Neuron (in vitro differentiated cells): ENCODE measurements at regions not wholly inside any gene's neighbourhood (a gene's known extent, or its start where the extent isn't known, plus 50 kb on each side); places are given as distances from the start of the nearest gene placed in this dataset.

Experiments
- H2AFZ ChIP-seq: one replicate; pipeline ENCODE4 v1.6.1; 2013; ENCODE audit warnings: low read depth, mild to moderate bottlenecking, inconsistent platforms, low read length, moderate library complexity
- H3K27me3 ChIP-seq: one replicate; pipeline ENCODE4 v1.6.1; 2013; ENCODE audit warnings: low read length; ENCODE audit not compliant: insufficient read depth
- H3K36me3 ChIP-seq: one replicate; pipeline ENCODE4 v1.6.1; 2013; ENCODE audit warnings: low read length; ENCODE audit not compliant: insufficient read depth
- H3K4me1 ChIP-seq: one replicate; pipeline ENCODE4 v1.6.1; 2013; ENCODE audit warnings: low read length; ENCODE audit not compliant: insufficient read depth
- H3K4me3 ChIP-seq: 2 replicates; pipeline ENCODE4 v1.5.1; 2013; ENCODE audit warnings: mild to moderate bottlenecking, low read length, moderate library complexity
- H3K9me3 ChIP-seq: one replicate; pipeline ENCODE4 v1.6.1; 2013; ENCODE audit warnings: low read length

DNA sequence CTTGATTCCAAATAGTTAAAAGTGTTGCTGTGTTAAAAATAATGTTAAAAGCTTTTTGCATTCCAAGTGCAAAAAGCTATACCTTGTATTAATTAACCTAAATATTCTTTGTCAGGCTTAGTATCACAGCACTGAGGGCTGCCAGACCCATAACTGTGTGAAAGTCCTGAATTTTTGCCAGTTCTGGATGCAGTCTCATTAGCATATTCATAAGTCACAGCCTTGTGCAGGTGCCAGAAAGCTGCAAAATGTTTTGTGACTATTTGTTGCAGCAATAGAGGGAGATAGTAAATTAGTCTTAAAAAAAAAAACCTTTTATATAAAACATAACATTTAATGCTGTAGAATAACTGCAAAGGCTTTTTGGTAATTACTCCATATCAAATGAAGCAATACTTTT, 56.6 kb downstream of the SLITRK1 start:
- H2AFZ ChIP-seq, result no peak overlapping the region
- no peak overlapping the region for H3K4me3 ChIP-seq
- no peaks in the 10 kb centered on the region for H3K4me1 ChIP-seq
- no peaks in the 10 kb centered on the region for H3K27me3 ChIP-seq
- no peaks in the 10 kb centered on the region for H3K9me3 ChIP-seq
- H3K36me3 ChIP-seq, result no peaks in the 10 kb centered on the region

DNA sequence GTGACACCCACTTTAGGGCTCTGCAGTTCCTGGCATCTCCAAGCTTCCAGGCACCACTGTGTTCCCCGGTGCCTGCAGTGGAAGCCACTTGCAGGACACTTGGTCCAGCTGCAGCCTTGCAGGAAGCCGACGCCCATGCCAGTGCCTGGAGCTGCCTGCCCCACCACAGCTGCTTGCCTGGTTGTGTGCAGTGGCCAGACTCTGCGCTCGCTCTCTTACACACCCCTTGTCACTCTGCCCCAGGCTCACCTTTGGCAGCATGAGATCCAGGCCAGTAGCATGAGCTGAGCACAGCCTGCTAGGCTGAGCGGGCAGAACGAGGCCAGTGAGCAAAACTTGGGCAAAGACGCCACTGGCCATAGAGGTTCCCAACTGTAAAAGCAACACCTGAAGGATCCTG, 57.7 kb downstream of the SLITRK1 start:
- Histone ChIP-seq H2AFZ (no peak overlapping the region), H3K27me3 (no peaks in the 10 kb centered on the region), H3K9me3 (no peaks in the 10 kb centered on the region), H3K4me3 (no peak overlapping the region), H3K36me3 (no peaks in the 10 kb centered on the region), H3K4me1 (no peaks in the 10 kb centered on the region)

DNA sequence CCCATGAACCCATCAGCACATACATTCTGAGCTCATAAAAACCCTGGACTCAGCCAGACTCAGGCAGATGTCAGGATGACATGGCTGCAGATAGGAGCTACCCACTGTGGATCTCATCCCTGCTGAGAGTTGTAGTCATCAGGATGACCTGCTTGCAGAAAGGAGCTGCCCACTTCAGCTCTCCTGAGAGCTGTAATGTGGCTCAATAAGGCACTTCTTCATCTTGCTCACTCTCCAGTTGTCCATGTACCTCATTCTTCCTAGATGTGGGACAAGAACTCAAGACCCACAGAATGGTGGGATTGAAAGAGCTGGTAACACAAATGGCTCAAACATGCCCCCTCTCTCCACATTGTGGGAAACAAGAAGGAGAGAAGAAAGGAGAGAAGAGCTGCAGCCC, 58.2 kb downstream of the SLITRK1 start:
- H3K9me3 ChIP-seq, result no peaks in the 10 kb centered on the region
- no peaks in the 10 kb centered on the region for H3K27me3 ChIP-seq
- H2AFZ ChIP-seq, result no peak overlapping the region
- peaks cover under 1% of the 10 kb centered on the region for H3K4me1 ChIP-seq
- no peak overlapping the region for H3K4me3 ChIP-seq
- H3K36me3 ChIP-seq, result no peaks in the 10 kb centered on the region

DNA sequence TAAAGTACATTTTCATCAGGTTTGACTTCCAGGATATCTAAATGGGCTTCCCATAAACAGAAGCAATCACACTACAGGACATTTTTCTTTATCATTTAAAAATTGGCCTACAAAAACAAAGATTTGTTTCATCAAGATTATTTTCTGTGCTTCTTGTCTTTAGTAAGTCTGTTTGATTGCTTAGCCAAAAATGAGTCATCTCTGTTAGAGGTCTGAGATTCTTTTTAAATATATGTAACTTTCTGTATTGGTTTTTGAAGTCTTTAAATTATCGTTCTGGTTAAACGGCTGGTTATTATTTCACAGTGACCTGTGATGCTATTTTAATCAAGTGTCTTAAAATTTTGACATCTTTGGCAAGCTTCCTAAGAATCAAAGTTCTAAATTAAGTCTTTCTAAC, 62.7 kb downstream of the SLITRK1 start:
- no peak overlapping the region for H2AFZ ChIP-seq
- no peaks in the 10 kb centered on the region for H3K36me3 ChIP-seq
- H3K27me3 ChIP-seq, result no peaks in the 10 kb centered on the region
- H3K4me1 ChIP-seq, result peaks cover 4% of the 10 kb centered on the region
- H3K9me3 ChIP-seq, result no peaks in the 10 kb centered on the region
- no peak overlapping the region for H3K4me3 ChIP-seq

DNA sequence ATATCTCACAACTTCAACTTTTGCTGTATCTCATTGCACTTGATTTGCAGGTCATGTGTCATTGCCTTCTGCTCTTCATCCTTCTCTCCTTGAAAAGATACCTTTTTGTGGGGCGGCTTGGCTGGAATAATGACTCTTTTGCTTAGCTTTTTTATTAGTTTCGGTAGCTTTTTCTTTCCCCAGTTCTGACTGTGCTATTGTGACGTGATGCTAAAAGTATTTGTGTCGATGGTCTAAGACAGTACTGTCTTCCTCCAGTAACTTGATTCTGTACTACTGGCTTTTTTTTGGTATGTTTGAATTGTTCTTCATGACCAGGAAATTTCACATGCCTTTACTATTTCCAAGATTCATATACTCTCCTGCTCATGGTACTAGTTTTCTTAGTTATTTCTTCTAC, 63.1 kb downstream of the SLITRK1 start:
- Histone ChIP-seq H3K27me3 (no peaks in the 10 kb centered on the region), H3K4me3 (no peak overlapping the region), H3K4me1 (peaks cover 4% of the 10 kb centered on the region), H3K36me3 (no peaks in the 10 kb centered on the region), H2AFZ (no peak overlapping the region), H3K9me3 (no peaks in the 10 kb centered on the region)

DNA sequence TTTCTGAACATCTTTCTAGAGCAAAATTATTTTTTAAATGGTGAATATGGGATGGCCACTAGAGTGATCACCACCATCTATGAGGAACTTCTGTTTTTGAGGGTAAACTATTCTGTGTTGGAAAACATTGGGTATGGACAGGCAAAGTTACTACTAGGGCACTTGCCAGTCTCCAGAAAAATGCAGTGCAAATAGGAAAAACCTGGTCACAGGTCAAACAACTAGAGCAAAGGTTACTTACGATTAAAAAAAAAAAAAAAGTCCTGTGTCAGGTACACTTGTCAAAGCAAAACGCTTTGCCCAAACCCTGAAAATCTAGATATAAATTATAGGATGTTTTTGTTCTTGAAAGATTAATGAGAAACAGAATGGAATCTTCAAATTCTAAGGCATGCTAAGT, 66.2 kb downstream of the SLITRK1 start:
- peaks cover 4% of the 10 kb centered on the region for H3K4me1 ChIP-seq
- H3K27me3 ChIP-seq, result no peaks in the 10 kb centered on the region
- no peak overlapping the region for H2AFZ ChIP-seq
- H3K9me3 ChIP-seq, result no peaks in the 10 kb centered on the region
- no peak overlapping the region for H3K4me3 ChIP-seq
- H3K36me3 ChIP-seq, result no peaks in the 10 kb centered on the region

DNA sequence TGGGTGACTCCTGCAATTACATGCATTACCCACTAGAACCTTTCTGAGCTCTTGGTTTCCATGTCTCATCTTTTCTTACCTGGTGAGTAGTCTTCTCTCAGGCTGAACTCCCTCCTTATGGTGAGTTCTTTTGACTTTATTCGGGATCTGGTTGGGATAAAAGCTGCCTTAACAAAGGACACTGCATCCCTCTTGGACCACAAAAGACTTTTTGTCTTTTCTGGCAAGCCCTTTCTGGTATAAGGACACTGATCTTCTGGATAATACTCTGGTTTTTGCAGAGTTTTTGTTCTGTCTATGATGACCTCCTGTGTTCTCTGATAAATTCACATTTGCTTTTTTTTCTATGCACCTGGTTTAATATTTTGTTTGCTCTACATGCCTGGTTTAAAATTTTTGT, 66.7 kb downstream of the SLITRK1 start:
- no peak overlapping the region for H3K4me3 ChIP-seq
- H3K36me3 ChIP-seq, result no peaks in the 10 kb centered on the region
- H3K4me1 ChIP-seq, result peaks cover 4% of the 10 kb centered on the region
- H3K9me3 ChIP-seq, result no peaks in the 10 kb centered on the region
- no peak overlapping the region for H2AFZ ChIP-seq
- H3K27me3 ChIP-seq, result no peaks in the 10 kb centered on the region

DNA sequence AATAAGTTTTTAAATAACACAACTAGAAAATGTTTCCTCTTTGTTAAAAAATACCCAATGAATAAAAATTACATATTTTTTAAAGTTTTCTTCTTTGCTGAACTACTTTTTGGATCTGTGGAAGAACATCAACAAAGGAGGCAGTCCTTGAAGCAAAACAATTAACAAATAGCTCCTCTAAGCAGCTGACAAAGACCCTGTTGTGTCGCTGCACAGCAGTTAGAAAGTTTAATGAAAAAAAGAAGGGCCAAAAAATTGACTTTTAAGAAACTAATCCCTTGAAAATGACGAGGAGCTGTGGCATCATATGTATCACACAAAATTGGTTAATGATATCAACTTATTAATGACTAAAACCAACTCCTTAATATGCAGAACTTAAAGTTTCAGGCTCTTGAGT, 72.1 kb downstream of the SLITRK1 start:
- Histone ChIP-seq H3K4me1 (no peaks in the 10 kb centered on the region), H3K9me3 (no peaks in the 10 kb centered on the region), H3K36me3 (no peaks in the 10 kb centered on the region), H3K4me3 (no peak overlapping the region), H2AFZ (no peak overlapping the region), H3K27me3 (no peaks in the 10 kb centered on the region)

DNA sequence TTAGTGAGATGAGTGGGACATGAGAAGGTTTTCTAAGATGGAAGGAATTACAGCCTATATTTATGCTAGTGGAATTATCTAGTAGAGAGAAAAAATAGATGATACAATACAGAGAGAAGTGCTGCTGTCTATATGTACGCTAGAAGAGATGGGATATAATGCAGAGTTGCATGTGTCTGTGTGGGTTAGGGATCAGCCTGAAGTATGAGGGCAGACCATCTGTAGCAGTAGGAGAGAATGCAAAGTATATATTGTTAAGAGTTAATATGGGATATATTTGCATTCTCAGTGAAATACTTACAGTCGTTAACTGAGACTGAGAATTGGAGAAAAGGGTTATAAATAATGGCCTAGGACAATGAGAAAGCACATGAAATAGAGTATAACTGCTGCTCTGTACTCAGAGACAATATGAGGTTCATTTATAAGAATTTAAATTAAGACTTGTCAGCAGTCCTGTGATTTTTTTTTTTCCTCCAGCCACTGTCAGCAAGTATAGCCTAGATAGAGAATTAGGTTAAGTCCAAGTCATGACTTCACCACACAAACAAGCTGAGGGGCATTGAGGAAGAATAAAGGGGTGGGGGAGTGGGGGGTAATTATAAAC, 77.8 kb downstream of the SLITRK1 start:
- no peak overlapping the region for H3K4me3 ChIP-seq
- no peaks in the 10 kb centered on the region for H3K27me3 ChIP-seq
- H3K4me1 ChIP-seq, result no peaks in the 10 kb centered on the region
- no peaks in the 10 kb centered on the region for H3K9me3 ChIP-seq
- no peaks in the 10 kb centered on the region for H3K36me3 ChIP-seq
- H2AFZ ChIP-seq, result no peak overlapping the region

DNA sequence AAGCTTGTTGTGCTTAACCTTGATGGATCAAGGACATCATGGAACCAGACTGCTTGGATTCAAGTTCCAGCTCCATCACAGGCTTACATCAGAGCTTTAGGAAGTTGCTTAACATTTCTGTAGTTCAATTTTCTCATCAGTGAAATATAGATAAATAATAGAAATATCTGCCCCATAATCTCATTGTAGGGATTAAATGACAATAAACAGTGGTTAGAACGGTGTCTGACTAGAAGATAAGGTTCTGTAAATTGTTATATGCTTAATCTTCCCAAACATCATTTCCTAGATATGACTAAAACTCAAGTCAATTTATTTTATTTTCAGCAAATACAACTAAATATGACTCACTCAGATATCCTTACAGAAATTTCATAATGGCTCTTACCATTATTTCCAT, 83.5 kb downstream of the SLITRK1 start:
- no peaks in the 10 kb centered on the region for H3K27me3 ChIP-seq
- no peaks in the 10 kb centered on the region for H3K36me3 ChIP-seq
- H3K9me3 ChIP-seq, result no peaks in the 10 kb centered on the region
- H2AFZ ChIP-seq, result no peak overlapping the region
- H3K4me3 ChIP-seq, result no peak overlapping the region
- no peaks in the 10 kb centered on the region for H3K4me1 ChIP-seq

DNA sequence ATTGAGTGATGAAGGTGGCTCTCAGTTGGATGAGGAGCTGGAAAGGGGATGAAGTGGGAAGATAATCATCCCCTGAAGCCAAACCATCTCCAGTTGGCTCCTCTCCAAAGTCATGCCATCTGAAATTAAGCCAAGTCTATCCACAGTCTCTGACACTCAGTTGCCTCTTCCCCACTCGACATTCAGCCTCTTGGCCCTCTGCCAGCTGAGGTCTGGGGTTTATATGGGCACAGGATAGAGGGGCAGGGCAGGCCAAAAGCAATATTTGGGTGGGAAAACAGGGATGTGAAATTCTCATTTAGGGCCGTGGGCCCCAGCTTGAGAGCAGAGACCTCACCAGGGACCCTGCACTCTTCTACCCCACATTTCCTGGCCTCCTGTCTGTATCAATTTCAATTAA, 85.9 kb downstream of the SLITRK1 start:
- H3K9me3 ChIP-seq, result no peaks in the 10 kb centered on the region
- no peaks in the 10 kb centered on the region for H3K4me1 ChIP-seq
- no peaks in the 10 kb centered on the region for H3K36me3 ChIP-seq
- no peak overlapping the region for H2AFZ ChIP-seq
- no peaks in the 10 kb centered on the region for H3K27me3 ChIP-seq
- H3K4me3 ChIP-seq, result no peak overlapping the region

DNA sequence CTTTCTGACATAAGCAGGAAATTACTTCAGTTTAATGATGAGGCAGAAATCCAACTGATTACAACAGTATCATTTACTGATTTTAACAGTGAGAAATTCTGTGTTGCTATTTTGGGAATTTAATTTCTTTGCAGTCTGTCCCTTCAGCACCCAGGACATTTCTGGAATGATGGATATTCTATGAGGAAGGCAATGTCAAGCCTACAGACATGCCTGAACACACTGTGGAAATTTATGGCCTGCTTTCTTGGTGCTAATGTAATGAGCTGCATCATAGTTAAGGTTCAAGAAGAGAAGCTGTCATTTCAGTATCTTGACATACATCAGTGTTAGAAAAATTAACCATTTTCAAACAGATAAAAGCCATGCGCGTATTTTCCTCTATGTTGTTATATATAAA, 87.7 kb downstream of the SLITRK1 start:
- no peaks in the 10 kb centered on the region for H3K4me1 ChIP-seq
- no peaks in the 10 kb centered on the region for H3K9me3 ChIP-seq
- no peaks in the 10 kb centered on the region for H3K36me3 ChIP-seq
- no peak overlapping the region for H3K4me3 ChIP-seq
- no peak overlapping the region for H2AFZ ChIP-seq
- H3K27me3 ChIP-seq, result no peaks in the 10 kb centered on the region

DNA sequence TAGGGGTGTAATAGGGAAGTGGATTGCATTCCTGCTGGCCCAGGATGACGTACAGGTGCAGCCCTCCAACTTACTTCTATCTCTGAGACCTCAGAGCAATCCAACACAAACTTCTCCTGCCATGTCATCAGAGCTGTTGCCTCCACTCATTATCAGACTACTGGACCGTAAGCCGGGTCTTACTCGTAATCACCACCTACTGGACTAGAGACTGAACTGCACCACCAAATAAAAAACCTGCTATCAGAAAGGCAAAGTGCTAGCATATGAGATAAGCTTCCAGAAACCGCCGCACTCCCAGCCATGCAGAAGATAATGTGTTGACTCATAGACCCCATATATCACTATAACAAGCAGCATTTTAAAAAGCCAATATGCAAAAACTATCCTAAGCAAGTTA, 102.0 kb downstream of the SLITRK1 start:
- H3K9me3 ChIP-seq, result no peaks in the 10 kb centered on the region
- H3K27me3 ChIP-seq, result no peaks in the 10 kb centered on the region
- no peak overlapping the region for H2AFZ ChIP-seq
- H3K36me3 ChIP-seq, result no peaks in the 10 kb centered on the region
- no peak overlapping the region for H3K4me3 ChIP-seq
- H3K4me1 ChIP-seq, result no peaks in the 10 kb centered on the region

DNA sequence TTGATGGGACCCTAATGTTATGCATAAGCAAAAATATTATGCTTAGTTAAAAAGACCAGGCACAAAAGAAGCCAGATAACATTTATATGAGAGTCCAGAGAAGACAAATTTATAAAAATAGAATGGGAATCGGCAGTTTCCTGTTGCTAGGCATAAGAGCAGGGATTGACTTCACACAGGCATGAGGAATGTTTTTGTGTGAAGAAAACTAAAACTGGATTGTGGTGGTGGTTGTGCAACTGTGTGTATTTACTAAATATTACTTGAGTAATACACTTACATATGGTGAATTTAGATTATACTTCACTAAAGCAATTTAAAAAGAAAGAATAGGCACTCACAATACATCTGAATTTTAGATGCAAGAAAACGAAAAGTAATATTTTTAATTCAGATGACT, 108.3 kb downstream of the SLITRK1 start:
- no peak overlapping the region for H2AFZ ChIP-seq
- no peaks in the 10 kb centered on the region for H3K4me1 ChIP-seq
- no peaks in the 10 kb centered on the region for H3K27me3 ChIP-seq
- H3K36me3 ChIP-seq, result no peaks in the 10 kb centered on the region
- no peak overlapping the region for H3K4me3 ChIP-seq
- H3K9me3 ChIP-seq, result no peaks in the 10 kb centered on the region
